Smooth muscle cell (in vitro differentiated cells): ENCODE measurements at regions not wholly inside any gene's neighbourhood (a gene's known extent, or its start where the extent isn't known, plus 50 kb on each side); places are given as distances from the start of the nearest gene placed in this dataset.

Experiments used
- DNase-seq: peaks from one replicate; lab custom pipeline; 2025; ENCODE audit not compliant: unreplicated experiment; lab: John Stamatoyannopoulos, UW
- H2AFZ ChIP-seq: fragments of 200-600 bp; sonication (generic); 2 replicates; pipeline ENCODE4 v1.6.0; 2016; ENCODE audit warnings: antibody characterized with exemption, low read depth, mild to moderate bottlenecking
- H3F3A ChIP-seq: fragments of 200-600 bp; sonication (generic); 2 replicates; pipeline ENCODE4 v1.6.0; 2017; ENCODE audit warnings: antibody characterized with exemption, low read depth
- H3K27ac ChIP-seq: fragments of 200-600 bp; sonication (generic); 2 replicates; pipeline ENCODE4 v1.5.1; 2016; ENCODE audit warnings: low read depth, mild to moderate bottlenecking
- H3K27me3 ChIP-seq: fragments of 200-600 bp; sonication (generic); 2 replicates; pipeline ENCODE4 v1.6.1; 2016; ENCODE audit warnings: low read depth, mild to moderate bottlenecking
- H3K36me3 ChIP-seq: fragments of 200-600 bp; sonication (generic); 2 replicates; pipeline ENCODE4 v1.5.1; 2016; ENCODE audit warnings: low read depth
- H3K4me1 ChIP-seq: fragments of 200-600 bp; sonication (generic); 2 replicates; pipeline ENCODE4 v1.5.1; 2016; ENCODE audit warnings: low read depth
- H3K4me2 ChIP-seq: fragments of 200-600 bp; sonication (generic); 2 replicates; pipeline ENCODE4 v1.6.0; 2016; ENCODE audit warnings: mild to moderate bottlenecking
- H3K4me3 ChIP-seq: fragments of 200-600 bp; sonication (generic); 2 replicates; pipeline ENCODE4 v1.5.1; 2016; ENCODE audit warnings: mild to moderate bottlenecking
- H3K79me2 ChIP-seq: fragments of 200-600 bp; sonication (generic); 2 replicates; pipeline ENCODE4 v1.6.0; 2016; ENCODE audit warnings: low read depth, mild to moderate bottlenecking
- H3K9ac ChIP-seq: fragments of 200-600 bp; sonication (generic); 2 replicates; pipeline ENCODE4 v1.6.0; 2016; ENCODE audit warnings: low read depth
- H3K9me3 ChIP-seq: fragments of 200-600 bp; sonication (generic); replicated peaks from 2 replicates; pipeline ENCODE4 v1.5.1; 2016; ENCODE audit warnings: low read depth
- H4K20me1 ChIP-seq: fragments of 200-600 bp; sonication (generic); 2 replicates; pipeline ENCODE4 v1.6.0; 2016; ENCODE audit warnings: low read depth
- CTCF ChIP-seq: fragments of 200-600 bp; sonication (generic); IDR thresholded peaks from 2 replicates; pipeline ENCODE4 v1.5.1; 2017; ENCODE audit warnings: borderline replicate concordance, mild to moderate bottlenecking, antibody characterized with exemption; ENCODE audit not compliant: insufficient read depth, poor library complexity, severe bottlenecking
- WGBS: methylation state at CpG from one replicate; pipeline ENCODE4 v1.1.7; 2016; ENCODE audit warnings: low lambda C conversion rate; 5-methylcytosine and 5-hydroxymethylcytosine counted together

- Histone ChIP-seq H2AFZ (no peak overlapping the region), H3K36me3 (no peaks in the 10 kb centered on the region), H3F3A (peaks cover 8% of the 10 kb centered on the region), H3K27ac (peak overlapping the region; percentile 56), H3K79me2 (no peaks in the 10 kb centered on the region), H3K9me3 (no peaks in the 10 kb centered on the region), H3K4me2 (no peak overlapping the region), H3K4me1 (no peaks in the 10 kb centered on the region), H4K20me1 (no peaks in the 10 kb centered on the region), H3K4me3 (no peak overlapping the region), H3K27me3 (no peaks in the 10 kb centered on the region), H3K9ac (no peak overlapping the region)
- DNase-seq, result no peak
- TF ChIP-seq CTCF, result no peak
- 74% methylated on average over 14 of the region's 14 CpGs for WGBS
Observed at GRCh38 chr16:86455640-86456039, 54.7 kb upstream of the FOXF1 start.

- DNase-seq, result peak; percentile 9
- Histone ChIP-seq H3K27me3 (no peaks in the 10 kb centered on the region), H2AFZ (no peak overlapping the region)
Observed at GRCh38 chr16:86457501-86458148, 52.7 kb upstream of the FOXF1 start.

GRCh38 chr16:86458149-86458777 is 52.1 kb upstream of the FOXF1 start:
- H3K4me2 ChIP-seq, result peak overlapping the region; percentile 65
- no peak for DNase-seq
- H2AFZ ChIP-seq, result no peak overlapping the region
- H3K27me3 ChIP-seq, result no peaks in the 10 kb centered on the region
- peaks cover 8% of the 10 kb centered on the region for H3F3A ChIP-seq
- H3K4me3 ChIP-seq, result no peak overlapping the region
- no peaks in the 10 kb centered on the region for H3K79me2 ChIP-seq
- H3K9me3 ChIP-seq, result no peaks in the 10 kb centered on the region
- TF ChIP-seq CTCF, result no peak
- no peak overlapping the region for H3K9ac ChIP-seq
- H4K20me1 ChIP-seq, result no peaks in the 10 kb centered on the region
- no peaks in the 10 kb centered on the region for H3K4me1 ChIP-seq
- no peaks in the 10 kb centered on the region for H3K36me3 ChIP-seq
- peak overlapping the region; percentile 77 for H3K27ac ChIP-seq
- WGBS, result 64% methylated on average over 7 of the region's 7 CpGs

More at GRCh38 chr16:86457501-86458148, 52.7 kb upstream of the FOXF1 start:
- H3K79me2 ChIP-seq, result no peaks in the 10 kb centered on the region
- no peaks in the 10 kb centered on the region for H3K9me3 ChIP-seq
- no peaks in the 10 kb centered on the region for H3K4me1 ChIP-seq
- peaks cover 8% of the 10 kb centered on the region for H3F3A ChIP-seq
- no peak for TF ChIP-seq CTCF
- peak overlapping the region; percentile 77 for H3K27ac ChIP-seq
- H3K36me3 ChIP-seq, result no peaks in the 10 kb centered on the region
- H3K4me2 ChIP-seq, result peak overlapping the region; percentile 65
- no peaks in the 10 kb centered on the region for H4K20me1 ChIP-seq
- H3K4me3 ChIP-seq, result no peak overlapping the region
- 39% methylated on average over 11 of the region's 11 CpGs for WGBS
- no peak overlapping the region for H3K9ac ChIP-seq

DNA sequence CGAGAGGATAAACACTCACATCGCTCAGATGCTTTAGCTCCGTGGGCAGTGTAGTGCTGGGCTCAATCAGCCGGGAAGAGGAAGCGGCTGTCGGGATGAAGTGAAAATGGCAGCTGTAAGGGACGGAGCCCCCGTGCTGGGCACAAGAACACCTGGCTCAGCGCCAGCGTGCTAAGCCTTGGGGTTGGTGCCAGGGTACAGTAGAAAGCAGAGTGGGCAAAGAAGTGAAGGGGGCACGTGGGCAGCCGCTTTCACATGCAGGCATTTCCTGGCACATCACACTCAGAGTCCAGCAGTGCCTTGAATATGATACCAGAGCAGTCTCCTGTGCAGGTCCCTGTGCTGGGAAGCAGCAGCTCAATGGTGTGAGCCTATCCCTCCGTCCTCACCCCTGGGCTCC is 51.1 kb upstream of the FOXF1 start:
- H4K20me1 ChIP-seq, result no peaks in the 10 kb centered on the region
- H3F3A ChIP-seq, result peaks cover 8% of the 10 kb centered on the region
- 82% methylated on average over 13 of the region's 13 CpGs for WGBS
- H3K9ac ChIP-seq, result no peak overlapping the region
- DNase-seq, result no peak
- no peak for TF ChIP-seq CTCF
- H3K36me3 ChIP-seq, result no peaks in the 10 kb centered on the region
- no peaks in the 10 kb centered on the region for H3K79me2 ChIP-seq
- H3K27ac ChIP-seq, result no peak overlapping the region
- no peaks in the 10 kb centered on the region for H3K27me3 ChIP-seq
- no peak overlapping the region for H2AFZ ChIP-seq
- H3K4me3 ChIP-seq, result no peak overlapping the region
- no peaks in the 10 kb centered on the region for H3K9me3 ChIP-seq
- H3K4me1 ChIP-seq, result no peaks in the 10 kb centered on the region
- no peak overlapping the region for H3K4me2 ChIP-seq
